ENCODE measurements at regions not wholly inside any gene's neighbourhood (a gene's known extent, or its start where the extent isn't known, plus 50 kb on each side); places are given as distances from the start of the nearest gene placed in this dataset.

- TF ChIP-seq, protein P1, sequence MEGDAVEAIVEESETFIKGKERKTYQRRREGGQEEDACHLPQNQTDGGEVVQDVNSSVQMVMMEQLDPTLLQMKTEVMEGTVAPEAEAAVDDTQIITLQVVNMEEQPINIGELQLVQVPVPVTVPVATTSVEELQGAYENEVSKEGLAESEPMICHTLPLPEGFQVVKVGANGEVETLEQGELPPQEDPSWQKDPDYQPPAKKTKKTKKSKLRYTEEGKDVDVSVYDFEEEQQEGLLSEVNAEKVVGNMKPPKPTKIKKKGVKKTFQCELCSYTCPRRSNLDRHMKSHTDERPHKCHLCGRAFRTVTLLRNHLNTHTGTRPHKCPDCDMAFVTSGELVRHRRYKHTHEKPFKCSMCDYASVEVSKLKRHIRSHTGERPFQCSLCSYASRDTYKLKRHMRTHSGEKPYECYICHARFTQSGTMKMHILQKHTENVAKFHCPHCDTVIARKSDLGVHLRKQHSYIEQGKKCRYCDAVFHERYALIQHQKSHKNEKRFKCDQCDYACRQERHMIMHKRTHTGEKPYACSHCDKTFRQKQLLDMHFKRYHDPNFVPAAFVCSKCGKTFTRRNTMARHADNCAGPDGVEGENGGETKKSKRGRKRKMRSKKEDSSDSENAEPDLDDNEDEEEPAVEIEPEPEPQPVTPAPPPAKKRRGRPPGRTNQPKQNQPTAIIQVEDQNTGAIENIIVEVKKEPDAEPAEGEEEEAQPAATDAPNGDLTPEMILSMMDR (IDR thresholded peaks at IDR 0.05), result no peak
- no peak for TF ChIP-seq POLR2A (IDR thresholded peaks at IDR 0.05)
Observed at GRCh38 chr17:10956821-10957220, 118.9 kb upstream of the PIRT start.

All from body of pancreas (tissue), 4 donors.